ENCODE measurements at regions not wholly inside any gene's neighbourhood (a gene's known extent, or its start where the extent isn't known, plus 50 kb on each side); places are given as distances from the start of the nearest gene placed in this dataset.

GRCh38 chr11:69959461-69959860, 118.7 kb upstream of the ANO1 start:
- TF ChIP-seq, protein P1, sequence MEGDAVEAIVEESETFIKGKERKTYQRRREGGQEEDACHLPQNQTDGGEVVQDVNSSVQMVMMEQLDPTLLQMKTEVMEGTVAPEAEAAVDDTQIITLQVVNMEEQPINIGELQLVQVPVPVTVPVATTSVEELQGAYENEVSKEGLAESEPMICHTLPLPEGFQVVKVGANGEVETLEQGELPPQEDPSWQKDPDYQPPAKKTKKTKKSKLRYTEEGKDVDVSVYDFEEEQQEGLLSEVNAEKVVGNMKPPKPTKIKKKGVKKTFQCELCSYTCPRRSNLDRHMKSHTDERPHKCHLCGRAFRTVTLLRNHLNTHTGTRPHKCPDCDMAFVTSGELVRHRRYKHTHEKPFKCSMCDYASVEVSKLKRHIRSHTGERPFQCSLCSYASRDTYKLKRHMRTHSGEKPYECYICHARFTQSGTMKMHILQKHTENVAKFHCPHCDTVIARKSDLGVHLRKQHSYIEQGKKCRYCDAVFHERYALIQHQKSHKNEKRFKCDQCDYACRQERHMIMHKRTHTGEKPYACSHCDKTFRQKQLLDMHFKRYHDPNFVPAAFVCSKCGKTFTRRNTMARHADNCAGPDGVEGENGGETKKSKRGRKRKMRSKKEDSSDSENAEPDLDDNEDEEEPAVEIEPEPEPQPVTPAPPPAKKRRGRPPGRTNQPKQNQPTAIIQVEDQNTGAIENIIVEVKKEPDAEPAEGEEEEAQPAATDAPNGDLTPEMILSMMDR (IDR thresholded peaks at IDR 0.05), result no peak
- TF ChIP-seq EZH2 (IDR thresholded peaks at IDR 0.05; ENCODE audit: borderline replicate concordance, insufficient read depth, low read depth, low read length, poor library complexity, severe bottlenecking), result no peak
